Epithelial cell of esophagus (primary cell): ENCODE measurements at regions not wholly inside any gene's neighbourhood (a gene's known extent, or its start where the extent isn't known, plus 50 kb on each side); places are given as distances from the start of the nearest gene placed in this dataset.

Source experiments
- DNase-seq: peaks from one replicate; pipeline ENCODE4 v3.0.0; 2010; ENCODE audit warnings: low read depth
- H3K4me3 ChIP-seq: 2 replicates; pipeline ENCODE4 v1.5.1; 2011; ENCODE audit warnings: mild to moderate bottlenecking, low read length, control low read depth
- TF ChIP-seq, protein P1 (sequence below): IDR thresholded peaks from 2 replicates; pipeline ENCODE4 v1.5.1; 2011; ENCODE audit warnings: low read depth, mild to moderate bottlenecking, low read length, control low read depth, inconsistent platforms; ENCODE audit not compliant: insufficient read depth; ENCODE audit errors: missing control alignments

- TF ChIP-seq, protein P1, sequence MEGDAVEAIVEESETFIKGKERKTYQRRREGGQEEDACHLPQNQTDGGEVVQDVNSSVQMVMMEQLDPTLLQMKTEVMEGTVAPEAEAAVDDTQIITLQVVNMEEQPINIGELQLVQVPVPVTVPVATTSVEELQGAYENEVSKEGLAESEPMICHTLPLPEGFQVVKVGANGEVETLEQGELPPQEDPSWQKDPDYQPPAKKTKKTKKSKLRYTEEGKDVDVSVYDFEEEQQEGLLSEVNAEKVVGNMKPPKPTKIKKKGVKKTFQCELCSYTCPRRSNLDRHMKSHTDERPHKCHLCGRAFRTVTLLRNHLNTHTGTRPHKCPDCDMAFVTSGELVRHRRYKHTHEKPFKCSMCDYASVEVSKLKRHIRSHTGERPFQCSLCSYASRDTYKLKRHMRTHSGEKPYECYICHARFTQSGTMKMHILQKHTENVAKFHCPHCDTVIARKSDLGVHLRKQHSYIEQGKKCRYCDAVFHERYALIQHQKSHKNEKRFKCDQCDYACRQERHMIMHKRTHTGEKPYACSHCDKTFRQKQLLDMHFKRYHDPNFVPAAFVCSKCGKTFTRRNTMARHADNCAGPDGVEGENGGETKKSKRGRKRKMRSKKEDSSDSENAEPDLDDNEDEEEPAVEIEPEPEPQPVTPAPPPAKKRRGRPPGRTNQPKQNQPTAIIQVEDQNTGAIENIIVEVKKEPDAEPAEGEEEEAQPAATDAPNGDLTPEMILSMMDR, result no peak
- DNase-seq, result no peak
- no peak overlapping the region for H3K4me3 ChIP-seq
Measured at GRCh38 chr20:41874658-41875057, 256.5 kb upstream of the CHD6 start.

DNA sequence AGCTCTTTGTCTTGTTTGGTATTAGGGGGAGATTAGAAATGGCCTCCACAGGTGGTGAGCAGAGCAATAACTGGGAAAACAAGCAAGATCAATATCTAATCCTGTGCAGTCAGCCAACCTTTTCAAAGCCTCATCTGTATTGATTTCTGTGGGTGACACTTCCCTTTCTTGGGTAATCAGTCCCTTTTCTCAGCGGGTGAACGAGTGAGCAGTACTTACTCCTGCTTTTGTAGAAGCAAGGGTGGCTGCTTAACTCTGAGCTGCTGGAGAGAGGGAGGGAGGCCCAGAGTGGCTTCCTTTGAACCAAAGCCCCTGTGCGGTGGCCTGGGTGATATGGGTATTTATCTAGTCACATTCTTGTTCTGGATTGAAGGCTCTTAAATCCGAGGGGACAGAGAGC is 254.8 kb upstream of the CHD6 start:
- TF ChIP-seq, protein P1, result no peak
- DNase-seq, result no peak
- H3K4me3 ChIP-seq, result no peak overlapping the region

GRCh38 chr20:41870869-41871462 is 252.8 kb upstream of the CHD6 start:
- no peak overlapping the region for H3K4me3 ChIP-seq
- no peak for DNase-seq
- TF ChIP-seq, protein P1, result no peak

DNA sequence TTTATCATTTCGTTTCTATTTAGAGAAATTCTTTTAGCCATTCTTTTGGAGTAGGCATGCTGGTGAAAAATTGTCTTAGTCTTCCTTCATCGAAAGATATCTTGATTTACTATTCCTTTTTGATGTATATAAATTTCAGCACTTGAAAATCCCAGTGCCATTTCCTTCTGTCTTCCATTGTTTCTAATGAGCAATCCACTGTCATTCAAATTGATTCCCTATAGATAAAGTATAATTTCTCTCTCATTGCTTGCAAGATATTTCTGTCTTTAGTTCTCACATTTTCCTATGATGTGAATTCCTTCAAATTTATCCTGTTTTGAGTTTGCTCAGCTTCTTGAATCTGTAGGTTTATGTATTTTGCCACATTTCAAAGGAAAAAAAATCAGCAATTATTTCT is 251.1 kb upstream of the CHD6 start:
- no peak overlapping the region for H3K4me3 ChIP-seq
- no peak for DNase-seq
- TF ChIP-seq, protein P1, result no peak

DNA sequence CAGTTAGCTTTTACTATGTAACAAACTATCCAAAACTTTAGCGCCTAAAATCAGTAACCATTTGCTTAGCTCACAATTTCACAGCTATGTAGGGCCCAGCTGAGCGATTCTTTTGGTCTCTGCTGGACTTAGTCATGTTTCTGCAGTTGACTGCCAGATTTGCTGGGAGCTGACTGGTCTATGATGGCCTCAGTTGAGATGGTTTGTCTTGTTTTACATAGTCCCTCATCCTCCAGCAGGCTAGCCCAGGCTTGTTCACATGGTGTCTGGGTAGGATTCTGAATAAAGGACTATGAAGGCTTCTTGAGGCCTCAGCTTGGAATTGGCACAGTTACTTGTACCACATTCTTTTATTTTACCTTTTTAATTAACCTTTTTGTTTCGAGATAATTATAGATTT is 247.8 kb upstream of the CHD6 start:
- DNase-seq, result peak; percentile 78
- no peak overlapping the region for H3K4me3 ChIP-seq
- TF ChIP-seq, protein P1, result no peak

GRCh38 chr20:41862476-41862875 is 244.3 kb upstream of the CHD6 start:
- TF ChIP-seq, protein P1, result no peak
- peak; percentile 21 for DNase-seq
- H3K4me3 ChIP-seq, result no peak overlapping the region

- H3K4me3 ChIP-seq, result no peak overlapping the region
- DNase-seq, result no peak
- TF ChIP-seq, protein P1, result no peak
Measured at GRCh38 chr20:41861772-41862422, 243.7 kb upstream of the CHD6 start.
